NCI-H82 treated with DMSO at 0.1 percent for 48 hours (cell line): ENCODE measurements at regions not wholly inside any gene's neighbourhood (a gene's known extent, or its start where the extent isn't known, plus 50 kb on each side); places are given as distances from the start of the nearest gene placed in this dataset.
A peak's percentile ranks its signal among the peaks of the same experiment; 100 is the strongest.

Source experiments
- DNase-seq: peaks from one replicate; lab custom pipeline; 2025; ENCODE audit not compliant: unreplicated experiment; lab: John Stamatoyannopoulos, UW

- DNase-seq: no peak
These were observed 293.6 kb downstream of the SOX11 start for GRCh38 chr2:5985536-5986385.

GRCh38 chr2:5986801-5987787 is 294.9 kb downstream of the SOX11 start:
- no peak for DNase-seq

DNA sequence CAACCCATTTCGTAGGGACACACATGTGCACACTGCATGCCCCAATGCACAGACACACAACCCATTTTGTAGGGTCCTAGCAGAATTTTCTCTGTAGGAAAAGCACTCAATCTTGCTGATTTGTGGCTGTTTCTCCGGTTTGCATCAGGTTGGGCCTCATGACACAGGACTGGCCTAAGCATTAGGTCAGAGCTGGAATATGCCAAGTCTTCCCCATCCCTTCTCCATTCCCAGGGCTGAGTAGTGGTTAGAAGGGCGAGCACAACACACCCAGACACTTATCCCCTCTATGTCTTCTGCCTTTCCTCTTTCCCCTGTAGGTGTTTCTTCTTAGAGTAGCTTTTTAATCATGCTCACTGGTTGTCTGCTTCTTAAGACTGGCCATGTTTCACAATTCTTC is 295.9 kb downstream of the SOX11 start:
- DNase-seq: no peak

DNA sequence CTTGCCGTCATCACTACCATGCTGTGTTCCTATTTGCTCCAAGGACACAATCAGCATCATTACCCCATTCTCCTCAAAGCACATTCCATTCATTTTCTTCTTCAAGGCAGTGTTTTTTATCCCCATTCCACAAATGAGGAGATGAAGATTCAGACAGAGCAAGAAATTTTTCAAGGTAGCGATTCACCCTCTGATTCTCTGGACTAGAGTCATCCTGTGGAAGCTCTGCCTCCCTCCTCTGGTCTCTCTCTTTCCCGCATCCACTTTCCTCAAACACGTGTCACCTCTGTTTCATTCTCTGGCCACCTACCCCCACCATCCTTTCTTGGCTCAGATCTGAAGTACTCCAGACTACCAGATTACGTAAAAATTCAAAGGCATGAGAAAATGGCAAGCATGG is 297.9 kb downstream of the SOX11 start:
- no peak for DNase-seq

DNA sequence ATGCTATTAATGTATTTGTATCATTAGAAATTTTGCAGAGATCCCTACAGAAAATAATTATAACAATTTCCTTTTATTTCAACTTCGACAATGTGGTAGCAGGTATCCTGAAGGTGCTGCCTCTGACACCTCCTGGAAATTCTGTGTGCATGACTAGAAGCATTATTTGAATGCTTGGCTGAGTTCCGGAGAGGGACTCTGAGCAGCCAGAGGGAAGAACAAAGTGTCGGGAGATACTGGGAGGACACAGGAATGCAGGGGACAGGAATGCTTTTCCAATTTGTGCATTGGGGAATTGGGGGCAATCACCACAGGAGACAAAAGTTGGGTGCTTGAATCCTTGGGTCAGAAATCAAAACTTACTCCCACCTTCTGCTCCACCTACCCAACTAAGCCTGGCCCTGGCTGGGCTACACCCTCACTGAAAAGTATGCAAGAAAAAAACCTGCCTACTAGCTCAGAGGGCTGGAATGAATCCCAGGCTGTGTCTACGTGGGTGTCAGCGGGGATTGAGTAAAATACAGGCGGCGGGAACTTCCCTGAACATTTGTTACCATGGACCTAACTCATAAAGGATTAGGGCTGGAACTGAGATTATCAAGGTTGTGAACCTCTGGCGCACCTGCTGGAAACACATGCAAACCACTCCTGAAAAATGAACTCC is 299.3 kb downstream of the SOX11 start:
- no peak for DNase-seq

- DNase-seq: no peak
These were observed 303.6 kb downstream of the SOX11 start for GRCh38 chr2:5995832-5996231.

DNA sequence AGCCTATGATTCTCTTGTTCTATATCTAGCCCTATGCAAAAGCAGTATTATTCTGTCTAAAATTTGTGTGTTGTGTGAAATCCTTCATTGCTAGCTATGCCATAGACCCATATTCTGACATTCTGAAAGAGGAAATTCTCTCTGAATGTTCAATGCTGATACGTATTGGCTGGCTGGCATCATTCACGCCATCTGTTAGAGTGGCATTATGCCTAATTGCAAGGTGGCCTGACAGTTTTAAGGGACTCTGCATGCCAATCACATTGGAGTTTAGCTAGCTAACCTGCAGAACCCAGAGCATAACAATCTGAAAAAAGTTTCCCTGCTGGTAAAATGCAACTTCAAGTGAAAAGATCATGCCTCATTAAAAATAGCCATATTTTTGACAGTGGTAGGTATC is 316.0 kb downstream of the SOX11 start:
- no peak for DNase-seq

DNA sequence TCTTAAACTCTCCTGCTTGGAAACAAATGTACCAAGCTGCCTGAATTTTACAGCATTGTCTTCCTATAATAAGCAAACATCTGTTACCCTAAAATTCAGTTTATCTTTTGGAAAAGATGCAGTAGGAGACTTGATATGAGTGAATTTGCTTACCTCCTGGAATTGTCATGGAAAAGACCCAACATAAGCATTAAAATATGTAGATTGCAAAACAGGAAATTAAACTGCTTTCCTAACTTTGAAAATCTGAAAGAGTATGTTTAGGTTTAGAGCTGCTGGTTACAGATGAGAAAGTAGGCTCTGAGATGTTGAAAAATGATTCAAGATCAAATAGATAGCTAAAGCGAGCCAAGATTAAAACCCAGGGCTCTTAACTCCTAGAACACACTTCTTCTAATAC is 316.5 kb downstream of the SOX11 start:
- DNase-seq: no peak

DNA sequence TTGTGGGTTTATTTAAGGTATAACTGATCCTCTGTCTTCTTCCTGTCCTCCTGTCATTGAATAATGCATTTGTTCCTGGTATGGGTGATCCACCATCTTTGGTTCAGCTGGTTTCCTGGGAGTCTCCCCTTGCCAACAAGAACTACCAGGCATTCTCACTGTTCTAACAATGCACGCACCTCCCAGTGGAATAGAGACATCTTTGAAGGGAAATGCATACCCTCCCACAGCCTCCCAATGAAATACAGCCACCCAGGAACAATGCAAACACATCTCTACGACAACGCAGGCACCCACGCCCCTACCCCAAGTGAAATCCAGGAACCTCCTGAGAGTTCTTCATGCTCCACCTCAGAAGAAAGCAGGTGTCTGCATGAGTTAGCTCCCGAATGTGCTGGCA is 318.0 kb downstream of the SOX11 start:
- no peak for DNase-seq

GRCh38 chr2:6011921-6012320 is 319.7 kb downstream of the SOX11 start:
- no peak for DNase-seq

GRCh38 chr2:6017736-6018286 is 325.6 kb downstream of the SOX11 start:
- DNase-seq: no peak

DNA sequence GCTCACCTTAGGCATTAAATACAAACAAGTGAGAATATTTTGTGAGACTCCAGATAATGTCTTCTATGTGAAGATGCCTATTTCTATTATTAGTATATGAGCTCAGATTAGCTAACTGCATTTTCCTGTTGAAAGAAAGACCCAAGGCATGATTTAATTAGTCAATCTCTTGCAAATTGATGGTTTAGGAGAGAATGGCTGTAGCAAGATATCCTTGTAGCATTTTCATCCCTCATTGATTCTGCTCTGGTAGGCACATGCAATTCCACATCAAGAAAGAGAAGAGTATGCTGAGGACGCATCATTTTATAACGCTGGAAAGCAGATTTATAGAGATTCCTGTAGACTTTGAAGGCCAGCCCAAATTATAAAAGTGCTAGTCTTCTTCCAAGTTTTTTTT is 332.0 kb downstream of the SOX11 start:
- DNase-seq: no peak

DNA sequence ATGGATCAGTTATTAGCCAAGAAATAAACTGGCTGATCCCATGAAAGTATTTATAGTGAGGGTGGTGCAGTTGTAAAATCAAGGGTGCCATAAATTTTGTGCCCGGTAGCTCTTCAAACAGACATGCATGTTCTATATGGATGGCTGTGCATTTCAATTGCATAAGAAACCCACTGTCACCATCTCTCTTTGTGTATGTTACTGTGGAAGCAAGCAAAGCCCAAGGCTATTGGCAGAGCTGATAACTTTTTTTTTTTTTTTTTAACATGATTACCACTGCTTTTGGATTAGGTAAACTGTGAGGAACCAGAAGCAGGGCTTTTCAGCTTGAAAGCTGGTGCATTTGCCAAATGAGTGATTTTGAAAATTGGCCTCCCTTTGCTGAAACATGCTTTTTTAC is 332.6 kb downstream of the SOX11 start:
- DNase-seq: no peak

GRCh38 chr2:6025391-6025790 is 333.2 kb downstream of the SOX11 start:
- DNase-seq: peak; percentile 92

- no peak for DNase-seq
These were observed 334.9 kb downstream of the SOX11 start for GRCh38 chr2:6027066-6027465.

GRCh38 chr2:6031200-6031867 is 339.1 kb downstream of the SOX11 start:
- no peak for DNase-seq

GRCh38 chr2:6036211-6036610 is 344.0 kb downstream of the SOX11 start:
- DNase-seq: no peak

- no peak for DNase-seq
These were observed 351.1 kb downstream of the SOX11 start for GRCh38 chr2:6043238-6043637.

DNA sequence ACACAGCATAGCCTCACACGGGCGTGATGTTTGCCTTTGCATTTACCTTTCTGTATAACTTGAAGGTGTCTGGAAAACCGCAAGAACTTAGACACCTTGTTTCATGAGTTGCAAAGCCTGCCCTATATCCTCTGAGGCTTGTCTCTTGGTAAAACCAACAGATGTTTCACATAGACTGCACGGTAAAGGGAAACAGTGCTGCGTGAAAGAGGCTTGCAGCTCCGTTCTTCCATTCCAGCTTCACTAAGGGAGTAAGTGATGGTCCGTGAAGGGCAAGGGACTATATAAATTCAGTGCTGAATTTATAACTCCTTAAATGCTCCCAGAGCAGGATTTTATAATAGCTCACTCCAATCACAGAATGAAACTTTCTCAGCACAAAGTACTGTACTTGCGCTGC is 360.5 kb downstream of the SOX11 start:
- DNase-seq: no peak

DNA sequence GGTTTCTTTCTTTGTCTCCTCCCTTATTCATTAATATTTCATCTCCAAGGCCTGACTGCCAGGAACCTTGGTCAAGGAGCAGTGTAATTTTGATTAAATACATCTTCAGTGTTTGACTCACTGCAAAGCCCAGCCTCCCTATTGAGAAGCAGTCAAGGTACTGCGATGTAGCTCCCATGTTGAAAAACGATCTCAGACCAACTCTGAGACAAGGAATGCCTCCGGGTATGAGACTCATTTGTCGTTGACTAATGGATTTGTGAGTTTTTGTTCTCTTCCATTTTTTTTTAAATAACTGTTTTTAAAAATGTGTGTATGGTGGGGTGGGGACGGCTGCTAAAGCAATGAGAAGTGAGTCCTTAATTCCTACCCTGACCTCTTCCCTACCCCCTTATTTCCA is 361.6 kb downstream of the SOX11 start:
- DNase-seq: no peak
